ENCODE measurements at regions not wholly inside any gene's neighbourhood (a gene's known extent, or its start where the extent isn't known, plus 50 kb on each side); places are given as distances from the start of the nearest gene placed in this dataset.
A peak's percentile ranks its signal among the peaks of the same experiment; 100 is the strongest.
"Not testable (repeated sequence)": the region's sequence is repeated elsewhere in the genome, so short reads cannot be mapped to it uniquely, and the experiment has no call there.

- DNase-seq, result not testable (repeated sequence)
Observed at GRCh38 chr13:18741696-18742095, 439.9 kb downstream of the TUBA3C start.

GRCh38 chr13:18739310-18739709 lies 442.3 kb downstream of the TUBA3C start:
- DNase-seq, result no peak

GRCh38 chr13:18738086-18738485 lies 443.5 kb downstream of the TUBA3C start:
- DNase-seq, result not testable (repeated sequence)

GRCh38 chr13:18727138-18727537 lies 454.5 kb downstream of the TUBA3C start:
- DNase-seq, result not testable (repeated sequence)

GRCh38 chr13:18726524-18726923 lies 455.1 kb downstream of the TUBA3C start:
- not testable (repeated sequence) for DNase-seq

- DNase-seq, result not testable (repeated sequence)
Observed at GRCh38 chr13:18725242-18725822, 456.3 kb downstream of the TUBA3C start.

GRCh38 chr13:18714889-18715288 lies 466.7 kb downstream of the TUBA3C start:
- DNase-seq, result no peak

GRCh38 chr13:18710673-18711072 lies 471.0 kb downstream of the TUBA3C start:
- DNase-seq, result not testable (repeated sequence)

- not testable (repeated sequence) for DNase-seq
Observed at GRCh38 chr13:18706538-18706937, 475.1 kb downstream of the TUBA3C start.

GRCh38 chr13:18702464-18703247 lies 479.0 kb downstream of the TUBA3C start:
- DNase-seq, result not testable (repeated sequence)

- not testable (repeated sequence) for DNase-seq
Observed at GRCh38 chr13:18698332-18698731, 483.3 kb downstream of the TUBA3C start.

GRCh38 chr13:18697851-18698250 lies 483.8 kb downstream of the TUBA3C start:
- not testable (repeated sequence) for DNase-seq

GRCh38 chr13:18697221-18697620 lies 484.4 kb downstream of the TUBA3C start:
- not testable (repeated sequence) for DNase-seq

GRCh38 chr13:18677403-18677802 lies 504.2 kb downstream of the TUBA3C start:
- DNase-seq, result not testable (repeated sequence)

GRCh38 chr13:18675268-18675667 lies 506.4 kb downstream of the TUBA3C start:
- DNase-seq, result not testable (repeated sequence)

- DNase-seq, result not testable (repeated sequence)
Observed at GRCh38 chr13:18673794-18674193, 507.8 kb downstream of the TUBA3C start.

GRCh38 chr13:18666585-18666984 lies 515.0 kb downstream of the TUBA3C start:
- not testable (repeated sequence) for DNase-seq

GRCh38 chr13:18665716-18666115 lies 515.9 kb downstream of the TUBA3C start:
- not testable (repeated sequence) for DNase-seq

GRCh38 chr13:18665124-18665523 lies 516.5 kb downstream of the TUBA3C start:
- not testable (repeated sequence) for DNase-seq

- not testable (repeated sequence) for DNase-seq
Observed at GRCh38 chr13:18663222-18663621, 518.4 kb downstream of the TUBA3C start.

GRCh38 chr13:18643644-18644172 lies 537.9 kb downstream of the TUBA3C start:
- DNase-seq, result peak; percentile 5

- DNase-seq, result not testable (repeated sequence)
Observed at GRCh38 chr13:18628928-18629327, 552.7 kb downstream of the TUBA3C start.

GRCh38 chr13:18628428-18628827 lies 553.2 kb downstream of the TUBA3C start:
- no peak for DNase-seq

GRCh38 chr13:18624061-18624460 lies 557.6 kb downstream of the TUBA3C start:
- DNase-seq, result not testable (repeated sequence)
